SK-N-SH (cell line): ENCODE measurements at regions not wholly inside any gene's neighbourhood (a gene's known extent, or its start where the extent isn't known, plus 50 kb on each side); places are given as distances from the start of the nearest gene placed in this dataset.

Experiments used
- CTCF ChIA-PET: fragments of 300-600, 350-600 bp; formaldehyde crosslinking; extraction: SDS; loops from one replicate; lab custom pipeline; 2021; lab: Yijun Ruan, JAX
- POLR2A ChIA-PET: fragments of 350-600 bp; sonication (Branson Sonifier 250); formaldehyde crosslinking; extraction: SDS; loops from one replicate; lab custom pipeline; 2020; ENCODE audit warnings: antibody characterized with exemption, inconsistent platforms; lab: Yijun Ruan, JAX
- DNase-seq: peaks from one replicate; pipeline ENCODE4 v3.0.0; 2012
- H2AFZ ChIP-seq: fragments of 200-600 bp; sonication (generic); 2 replicates; pipeline ENCODE4 v1.8.1; 2016; ENCODE audit warnings: antibody characterized with exemption, mild to moderate bottlenecking, low read depth
- H3F3A ChIP-seq: fragments of 200-600 bp; sonication (generic); replicated peaks from 2 replicates; pipeline ENCODE3; 2016; ENCODE audit warnings: antibody characterized with exemption, mild to moderate bottlenecking; ENCODE audit not compliant: insufficient read depth
- H3K27ac ChIP-seq, 2 experiments: fragments of 200-500 bp in 1 of 2; fragments of 200-600 bp in 1 of 2; sonication (Bioruptor generic) in 1 of 2; sonication (generic), shearing (Covaris generic) in 1 of 2; 2 replicates each; pipeline versions ENCODE4 v1.5.1 to v1.6.1; 2014 to 2016; ENCODE audit warnings: low read depth in 2 of 2, inconsistent platforms in 1 of 2, low read length in 1 of 2, mild to moderate bottlenecking in 1 of 2, mixed read lengths in 1 of 2
- H3K27me3 ChIP-seq: fragments of 200-600 bp; sonication (generic), shearing (Covaris generic); 2 replicates; pipeline ENCODE4 v1.6.1; 2016; ENCODE audit warnings: mixed run types; ENCODE audit not compliant: insufficient read depth
- H3K36me3 ChIP-seq, 2 experiments: fragments of 200-500 bp in 1 of 2; fragments of 200-600 bp in 1 of 2; sonication (Bioruptor generic) in 1 of 2; sonication (generic) in 1 of 2; replicated peaks in 1 of 2; 2 replicates each; pipeline versions ENCODE3 to v1.5.1; 2014 to 2016; ENCODE audit warnings: low read length in 1 of 2, mild to moderate bottlenecking in 1 of 2; ENCODE audit not compliant: insufficient read depth in 2 of 2, control insufficient read depth in 1 of 2
- H3K4me1 ChIP-seq, 2 experiments: fragments of 200-500 bp in 1 of 2; fragments of 200-600 bp in 1 of 2; sonication (Bioruptor generic) in 1 of 2; sonication (generic), shearing (Covaris generic) in 1 of 2; 2 replicates each; pipeline versions ENCODE4 v1.5.1 to v1.6.1; 2014 to 2016; ENCODE audit warnings: low read depth in 1 of 2, low read length in 1 of 2, mixed run types in 1 of 2; ENCODE audit not compliant: insufficient read depth in 2 of 2, control insufficient read depth in 1 of 2
- H3K4me2 ChIP-seq: fragments of 200-600 bp; sonication (generic), shearing (Covaris generic); 2 replicates; pipeline ENCODE4 v1.6.1; 2017; ENCODE audit warnings: mixed run types
- H3K4me3 ChIP-seq, 2 experiments: fragments of 200-500 bp in 1 of 2; fragments of 200-600 bp in 1 of 2; sonication (Bioruptor generic) in 1 of 2; sonication (generic), shearing (Covaris generic) in 1 of 2; 2 replicates each; pipeline versions ENCODE4 v1.5.1 to v1.8.1; 2014 to 2016; ENCODE audit warnings: low read depth in 2 of 2, inconsistent platforms in 1 of 2, low read length in 1 of 2, mild to moderate bottlenecking in 1 of 2, mixed read lengths in 1 of 2, moderate library complexity in 1 of 2
- H3K79me2 ChIP-seq: fragments of 200-600 bp; sonication (generic); 2 replicates; pipeline ENCODE4 v1.8.1; 2017; ENCODE audit warnings: mild to moderate bottlenecking; ENCODE audit not compliant: insufficient read depth
- H3K9ac ChIP-seq: fragments of 200-600 bp; sonication (generic); 2 replicates; pipeline ENCODE4 v1.6.1; 2017; ENCODE audit warnings: mixed run types
- H3K9me2 ChIP-seq: fragments of 200-600 bp; sonication (generic); 2 replicates; pipeline ENCODE4 v1.6.1; 2017; ENCODE audit warnings: mixed run types
- H3K9me3 ChIP-seq: fragments of 200-600 bp; sonication (generic); 2 replicates; pipeline ENCODE4 v1.6.1; 2017; ENCODE audit warnings: mixed run types, mild to moderate bottlenecking, moderate library complexity
- H4K20me1 ChIP-seq: fragments of 200-600 bp; sonication (generic); 2 replicates; pipeline ENCODE4 v1.6.1; 2017; ENCODE audit warnings: mild to moderate bottlenecking, mixed run types; ENCODE audit not compliant: insufficient read depth
- ELF1 ChIP-seq: IDR thresholded peaks from 2 replicates; pipeline ENCODE4 v1.4.0; 2012
- EZH2phosphoT487 ChIP-seq: fragments of 200-600 bp; sonication (generic); IDR thresholded peaks from 2 replicates; pipeline ENCODE4 v1.6.1; 2017; ENCODE audit warnings: low read depth, mixed run types, mild to moderate bottlenecking, antibody characterized with exemption, moderate library complexity, borderline replicate concordance
- NRF1 ChIP-seq: IDR thresholded peaks from 2 replicates; pipeline ENCODE4 v1.6.1; 2012; ENCODE audit warnings: low read depth, mild to moderate bottlenecking, low read length
- POLR2AphosphoS5 ChIP-seq: IDR thresholded peaks from 2 replicates; pipeline ENCODE4 v1.6.1; 2012; ENCODE audit warnings: low read depth, low read length
- RFX5 ChIP-seq: IDR thresholded peaks from 2 replicates; pipeline ENCODE4 v1.6.1; 2012; ENCODE audit warnings: mild to moderate bottlenecking, improper control_type of control experiment, low read length
- RXRA ChIP-seq: IDR thresholded peaks from 2 replicates; pipeline ENCODE4 v1.4.0; 2012; ENCODE audit warnings: low read depth, mild to moderate bottlenecking, borderline replicate concordance
- SIN3A ChIP-seq: IDR thresholded peaks from 2 replicates; pipeline ENCODE4 v1.6.1; 2012; ENCODE audit warnings: low read depth, mild to moderate bottlenecking, low read length, moderate library complexity, borderline replicate concordance
- TAF1 ChIP-seq: IDR thresholded peaks from 2 replicates; pipeline ENCODE4 v1.6.1; 2012; ENCODE audit warnings: low read depth, mild to moderate bottlenecking, low read length, moderate library complexity, borderline replicate concordance
- WGBS: methylation state at CpG from one replicate; pipeline ENCODE4 v1.1.6; 2017; ENCODE audit warnings: low lambda C conversion rate; 5-methylcytosine and 5-hydroxymethylcytosine counted together
- TF ChIP-seq, protein P1 (sequence below): IDR thresholded peaks from 2 replicates; pipeline ENCODE4 v1.6.1; 2012; ENCODE audit warnings: mild to moderate bottlenecking, low read depth, low read length, moderate library complexity

DNA sequence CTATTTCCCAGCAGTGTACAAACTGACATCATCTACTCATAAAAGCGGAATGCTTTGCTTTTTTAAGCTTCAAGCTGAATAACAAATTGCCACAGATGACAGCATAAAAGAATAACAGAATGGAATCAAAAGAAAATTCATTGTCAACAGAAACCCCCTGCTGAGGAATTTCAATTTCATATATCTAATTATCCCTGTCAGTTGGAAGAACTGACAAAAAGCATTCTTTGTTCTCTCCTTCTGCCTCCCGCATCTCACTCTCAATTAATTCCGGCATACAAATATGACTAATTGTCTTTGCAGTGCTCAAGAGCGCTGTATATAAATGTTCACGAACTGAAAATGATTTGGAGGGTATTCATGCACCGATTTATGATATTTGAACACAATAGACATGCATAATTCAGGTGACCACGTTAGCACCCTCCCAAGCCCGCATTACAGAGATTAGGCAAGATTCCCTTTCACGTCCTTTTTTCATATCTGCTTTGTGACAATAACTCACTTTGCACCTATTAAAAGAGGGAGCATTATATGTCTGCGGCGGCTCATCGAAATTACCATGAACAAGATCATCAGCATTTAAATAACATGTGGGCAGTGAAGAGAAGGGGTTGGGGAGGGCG lies 277.7 kb upstream of the SALL3 start:
- no peak overlapping the region for H3K9ac ChIP-seq
- H3K36me3 ChIP-seq: no peaks in the 10 kb centered on the region
- CTCF ChIA-PET: no interaction called here
- H3K4me2 ChIP-seq: no peak overlapping the region
- POLR2A ChIA-PET: no interaction called here
- no peaks in the 10 kb centered on the region for H3K9me3 ChIP-seq
- H2AFZ ChIP-seq: no peak overlapping the region
- 0 out of 4 replicates have a peak overlapping the region, but pooled peaks of 1 of the 2 experiments have one; percentile 12 for H3K4me3 ChIP-seq
- H4K20me1 ChIP-seq: no peaks in the 10 kb centered on the region
- DNase-seq: no peak
- H3K9me2 ChIP-seq: no peaks in the 10 kb centered on the region
- H3K27ac ChIP-seq: no peak overlapping the region
- H3K79me2 ChIP-seq: no peaks in the 10 kb centered on the region
- WGBS: 4% methylated on average over 13 of the region's 13 CpGs
- no peaks in the 10 kb centered on the region for H3F3A ChIP-seq
- H3K4me1 ChIP-seq: no peaks in the 10 kb centered on the region
- peaks cover 19% of the 10 kb centered on the region; the same call in 1 of the 2 replicates for H3K27me3 ChIP-seq
- TF ChIP-seq RFX5: no peak
- TF ChIP-seq, protein P1, sequence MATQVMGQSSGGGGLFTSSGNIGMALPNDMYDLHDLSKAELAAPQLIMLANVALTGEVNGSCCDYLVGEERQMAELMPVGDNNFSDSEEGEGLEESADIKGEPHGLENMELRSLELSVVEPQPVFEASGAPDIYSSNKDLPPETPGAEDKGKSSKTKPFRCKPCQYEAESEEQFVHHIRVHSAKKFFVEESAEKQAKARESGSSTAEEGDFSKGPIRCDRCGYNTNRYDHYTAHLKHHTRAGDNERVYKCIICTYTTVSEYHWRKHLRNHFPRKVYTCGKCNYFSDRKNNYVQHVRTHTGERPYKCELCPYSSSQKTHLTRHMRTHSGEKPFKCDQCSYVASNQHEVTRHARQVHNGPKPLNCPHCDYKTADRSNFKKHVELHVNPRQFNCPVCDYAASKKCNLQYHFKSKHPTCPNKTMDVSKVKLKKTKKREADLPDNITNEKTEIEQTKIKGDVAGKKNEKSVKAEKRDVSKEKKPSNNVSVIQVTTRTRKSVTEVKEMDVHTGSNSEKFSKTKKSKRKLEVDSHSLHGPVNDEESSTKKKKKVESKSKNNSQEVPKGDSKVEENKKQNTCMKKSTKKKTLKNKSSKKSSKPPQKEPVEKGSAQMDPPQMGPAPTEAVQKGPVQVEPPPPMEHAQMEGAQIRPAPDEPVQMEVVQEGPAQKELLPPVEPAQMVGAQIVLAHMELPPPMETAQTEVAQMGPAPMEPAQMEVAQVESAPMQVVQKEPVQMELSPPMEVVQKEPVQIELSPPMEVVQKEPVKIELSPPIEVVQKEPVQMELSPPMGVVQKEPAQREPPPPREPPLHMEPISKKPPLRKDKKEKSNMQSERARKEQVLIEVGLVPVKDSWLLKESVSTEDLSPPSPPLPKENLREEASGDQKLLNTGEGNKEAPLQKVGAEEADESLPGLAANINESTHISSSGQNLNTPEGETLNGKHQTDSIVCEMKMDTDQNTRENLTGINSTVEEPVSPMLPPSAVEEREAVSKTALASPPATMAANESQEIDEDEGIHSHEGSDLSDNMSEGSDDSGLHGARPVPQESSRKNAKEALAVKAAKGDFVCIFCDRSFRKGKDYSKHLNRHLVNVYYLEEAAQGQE: no peak
- no peak for TF ChIP-seq TAF1
- no peak for TF ChIP-seq NRF1
- no peak for TF ChIP-seq ELF1
- no peak for TF ChIP-seq POLR2AphosphoS5

DNA sequence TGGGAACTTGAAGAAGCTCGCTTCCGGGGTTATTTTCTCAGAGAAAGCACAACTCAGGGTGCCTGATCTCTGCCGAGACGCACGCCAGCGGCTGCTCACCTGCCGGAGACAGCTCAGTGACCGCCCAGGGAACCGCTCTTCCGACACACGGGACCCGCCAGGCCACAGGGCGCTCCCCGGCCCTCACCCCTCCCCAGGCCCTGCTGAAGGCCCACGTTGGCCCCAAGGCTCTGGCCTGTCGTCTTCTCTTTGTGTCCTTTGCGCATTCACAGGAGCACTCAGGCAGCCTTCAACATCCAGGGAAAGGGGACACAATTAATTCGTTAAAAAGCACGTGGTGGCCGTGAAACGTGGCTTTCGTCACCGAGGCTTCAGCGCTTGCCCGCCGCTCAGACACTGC lies 276.3 kb upstream of the SALL3 start:
- TF ChIP-seq NRF1 (no peak), RXRA (no peak), EZH2phosphoT487 (no peak), SIN3A (no peak)
- peaks cover 19% of the 10 kb centered on the region; the same call in 1 of the 2 replicates for H3K27me3 ChIP-seq

More for the DNA sequence above, 276.3 kb upstream of the SALL3 start:
- ChIA-PET POLR2A (no interaction called here), CTCF (no interaction called here)
- H4K20me1 ChIP-seq: no peaks in the 10 kb centered on the region
- no peak overlapping the region for H3K27ac ChIP-seq
- WGBS: 21% methylated on average over 16 of the region's 26 CpGs
- no peak overlapping the region for H3K9ac ChIP-seq
- no peaks in the 10 kb centered on the region for H3F3A ChIP-seq
- no peaks in the 10 kb centered on the region for H3K79me2 ChIP-seq
- H3K36me3 ChIP-seq: no peaks in the 10 kb centered on the region
- H3K9me3 ChIP-seq: no peaks in the 10 kb centered on the region
- H3K4me1 ChIP-seq: no peaks in the 10 kb centered on the region
- H3K9me2 ChIP-seq: no peaks in the 10 kb centered on the region
- no peak overlapping the region for H3K4me3 ChIP-seq
- H3K4me2 ChIP-seq: no peak overlapping the region
- H2AFZ ChIP-seq: no peak overlapping the region
- DNase-seq: no peak
